Heart left ventricle (tissue), 13 donors: ENCODE measurements at regions not wholly inside any gene's neighbourhood (a gene's known extent, or its start where the extent isn't known, plus 50 kb on each side); places are given as distances from the start of the nearest gene placed in this dataset.

Experiments used
- CTCF ChIP-seq, 12 donors: fragments of 200-600 bp; sonication (generic) in 4 of 12; IDR thresholded peaks; one replicate each; pipeline versions ENCODE4 v1.5.0 to v1.8.0; 2018 to 2022; ENCODE audit warnings: antibody characterized with exemption in 12 of 12, mild to moderate bottlenecking in 5 of 12
- POLR2A ChIP-seq, 2 donors: fragments of 450-650 bp; IDR thresholded peaks; one replicate each; pipeline ENCODE4 v1.6.1; 2017; ENCODE audit warnings: antibody characterized with exemption in 2 of 2, mild to moderate bottlenecking in 2 of 2, moderate library complexity in 2 of 2
- donor health status: ischemic (EF 13 %, LVEDD 7.1; RV severe dilation, severe dysfunction).
- donor health status: DM: no; HTN: yes; CAD: no.
- donor health status: DM: no; HTN: no; CAD: no.
- donor health status: ischemic (EF 25% LVEDD 6.9; RV normal size, moderate dysfunction).
- donor health status: ischemic (EF 25% LVEDD 5.7; RV mildly dilated, moderate dysfunction).
- donor health status: ischemic (EF 35%, LVEDD 5.7; RV mildly dilated, moderate dysfunction).
- donor health status: nonischemic (EF 11% LVEDD 7.7; RV severe dilation, severe dysfunction).
- donor health status: DM: yes; HTN: yes; CAD: no.
- donor health status: PGD.
- donor health status: ischemic (EF 29% LVEDD 5.4; RV normal size, mild dysfunction).
- donor health status: nonischemic (EF 23%, LVEDD 6.1; RV moderate dilation, normal function).

GRCh38 chr16:9412031-9412914 is 320.8 kb downstream of the HAPSTR1 start:
- TF ChIP-seq CTCF (IDR thresholded peaks at IDR 0.05) (no peak), POLR2A (IDR thresholded peaks at IDR 0.05) (no peak)
